GM23338 (cell line): ENCODE measurements at regions not wholly inside any gene's neighbourhood (a gene's known extent, or its start where the extent isn't known, plus 50 kb on each side); places are given as distances from the start of the nearest gene placed in this dataset.

Experiments used
- CREB1 ChIP-seq: fragments of 250-450 bp; sonication (Bioruptor Pico); IDR thresholded peaks from 2 replicates; pipeline ENCODE4 v1.5.0; 2020; ENCODE audit warnings: low read depth, mild to moderate bottlenecking, moderate library complexity
- CTCF ChIP-seq, 2 experiments: fragments of 200-600 bp in 1 of 2; sonication (generic) in 1 of 2; conservative IDR thresholded peaks; 2 replicates each; pipeline versions ENCODE4 v1.5.1 to v1.6.1; 2016 to 2017; ENCODE audit warnings: antibody characterized with exemption in 2 of 2, low read depth in 2 of 2, mild to moderate bottlenecking in 2 of 2, moderate library complexity in 1 of 2
- EZH2phosphoT487 ChIP-seq: fragments of 200-600 bp; sonication (generic); IDR thresholded peaks from one replicate; pipeline ENCODE4 v1.8.1; 2018; ENCODE audit warnings: antibody characterized with exemption; ENCODE audit not compliant: unreplicated experiment
- REST ChIP-seq: IDR thresholded peaks from one replicate; pipeline ENCODE4 v1.6.1; 2018; ENCODE audit warnings: antibody characterized with exemption; ENCODE audit not compliant: unreplicated experiment

GRCh38 chr2:82740527-82740926 lies 1718.6 kb downstream of the SUCLG1 start:
- no peak for TF ChIP-seq EZH2phosphoT487
- TF ChIP-seq CTCF (conservative IDR thresholded peaks at IDR 0.05; ENCODE audit: low read depth in 2 of 2): no peak
- no peak for TF ChIP-seq REST
- TF ChIP-seq CREB1 (CRISPR knock-in tag): no peak
